ENCODE measurements at regions not wholly inside any gene's neighbourhood (a gene's known extent, or its start where the extent isn't known, plus 50 kb on each side); places are given as distances from the start of the nearest gene placed in this dataset.

DNA sequence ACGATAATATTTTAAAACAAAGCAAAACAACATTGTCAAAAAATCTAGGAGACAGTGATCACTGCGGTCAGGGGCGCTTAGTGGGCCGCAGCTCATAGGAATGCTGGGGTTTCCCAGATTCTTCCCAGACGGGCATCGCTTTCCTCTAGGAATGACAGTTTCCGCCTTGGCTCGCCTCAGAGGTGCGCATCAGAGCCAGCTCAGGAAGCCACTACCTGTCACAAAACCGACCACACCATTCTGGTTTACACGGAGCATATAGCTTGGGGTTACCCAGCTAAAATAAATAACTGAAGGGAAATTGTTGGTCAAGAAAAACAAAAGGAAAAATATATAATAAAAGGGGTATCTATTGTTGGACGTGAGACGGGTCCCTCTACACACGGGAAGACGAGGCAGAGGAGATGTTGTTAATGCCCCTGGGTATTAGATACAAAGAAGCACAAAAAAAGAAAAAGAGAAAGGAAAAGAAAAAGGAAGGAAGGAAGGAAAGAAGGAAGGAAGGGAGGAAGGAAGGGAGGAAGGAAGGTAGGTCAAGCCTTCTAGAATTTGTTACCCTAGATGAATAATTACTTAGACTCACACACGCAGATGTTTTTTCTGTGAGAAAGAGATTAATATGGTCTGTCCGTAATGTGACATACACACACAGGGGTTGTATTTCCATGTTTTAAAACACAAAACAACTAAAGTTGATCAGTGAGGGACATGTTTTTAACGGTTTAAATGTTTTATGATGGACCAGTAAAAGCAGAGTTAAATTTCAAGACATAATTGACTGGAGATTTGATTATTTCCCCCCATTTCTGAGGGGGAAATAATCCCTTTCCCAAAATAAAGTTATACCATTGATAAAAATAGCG lies 292.4 kb upstream of the NFE2L3 start:
- no peaks in the 10 kb centered on the region for H3K79me2 ChIP-seq
- no peak overlapping the region for H2AFZ ChIP-seq
- no peak overlapping the region for H3K9ac ChIP-seq
- H3K9me3 ChIP-seq (ENCODE audit: control insufficient read depth, low read length), result peaks cover 8% of the 10 kb centered on the region
- no peak overlapping the region for H3K4me3 ChIP-seq (ENCODE audit: low read depth, low read length)
- H3K27me3 ChIP-seq (ENCODE audit: control insufficient read depth, insufficient read depth, low read length), result peaks cover 40% of the 10 kb centered on the region
- no peaks in the 10 kb centered on the region for H3K36me3 ChIP-seq (ENCODE audit: control insufficient read depth, insufficient read depth, low read length)
- no peaks in the 10 kb centered on the region for H3K4me1 ChIP-seq
- no peak overlapping the region for H3K27ac ChIP-seq
- TF ChIP-seq, protein P1, sequence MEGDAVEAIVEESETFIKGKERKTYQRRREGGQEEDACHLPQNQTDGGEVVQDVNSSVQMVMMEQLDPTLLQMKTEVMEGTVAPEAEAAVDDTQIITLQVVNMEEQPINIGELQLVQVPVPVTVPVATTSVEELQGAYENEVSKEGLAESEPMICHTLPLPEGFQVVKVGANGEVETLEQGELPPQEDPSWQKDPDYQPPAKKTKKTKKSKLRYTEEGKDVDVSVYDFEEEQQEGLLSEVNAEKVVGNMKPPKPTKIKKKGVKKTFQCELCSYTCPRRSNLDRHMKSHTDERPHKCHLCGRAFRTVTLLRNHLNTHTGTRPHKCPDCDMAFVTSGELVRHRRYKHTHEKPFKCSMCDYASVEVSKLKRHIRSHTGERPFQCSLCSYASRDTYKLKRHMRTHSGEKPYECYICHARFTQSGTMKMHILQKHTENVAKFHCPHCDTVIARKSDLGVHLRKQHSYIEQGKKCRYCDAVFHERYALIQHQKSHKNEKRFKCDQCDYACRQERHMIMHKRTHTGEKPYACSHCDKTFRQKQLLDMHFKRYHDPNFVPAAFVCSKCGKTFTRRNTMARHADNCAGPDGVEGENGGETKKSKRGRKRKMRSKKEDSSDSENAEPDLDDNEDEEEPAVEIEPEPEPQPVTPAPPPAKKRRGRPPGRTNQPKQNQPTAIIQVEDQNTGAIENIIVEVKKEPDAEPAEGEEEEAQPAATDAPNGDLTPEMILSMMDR (IDR thresholded peaks at IDR 0.05), result no peak
- no peak overlapping the region for H3K4me2 ChIP-seq (ENCODE audit: low read length)

DNA sequence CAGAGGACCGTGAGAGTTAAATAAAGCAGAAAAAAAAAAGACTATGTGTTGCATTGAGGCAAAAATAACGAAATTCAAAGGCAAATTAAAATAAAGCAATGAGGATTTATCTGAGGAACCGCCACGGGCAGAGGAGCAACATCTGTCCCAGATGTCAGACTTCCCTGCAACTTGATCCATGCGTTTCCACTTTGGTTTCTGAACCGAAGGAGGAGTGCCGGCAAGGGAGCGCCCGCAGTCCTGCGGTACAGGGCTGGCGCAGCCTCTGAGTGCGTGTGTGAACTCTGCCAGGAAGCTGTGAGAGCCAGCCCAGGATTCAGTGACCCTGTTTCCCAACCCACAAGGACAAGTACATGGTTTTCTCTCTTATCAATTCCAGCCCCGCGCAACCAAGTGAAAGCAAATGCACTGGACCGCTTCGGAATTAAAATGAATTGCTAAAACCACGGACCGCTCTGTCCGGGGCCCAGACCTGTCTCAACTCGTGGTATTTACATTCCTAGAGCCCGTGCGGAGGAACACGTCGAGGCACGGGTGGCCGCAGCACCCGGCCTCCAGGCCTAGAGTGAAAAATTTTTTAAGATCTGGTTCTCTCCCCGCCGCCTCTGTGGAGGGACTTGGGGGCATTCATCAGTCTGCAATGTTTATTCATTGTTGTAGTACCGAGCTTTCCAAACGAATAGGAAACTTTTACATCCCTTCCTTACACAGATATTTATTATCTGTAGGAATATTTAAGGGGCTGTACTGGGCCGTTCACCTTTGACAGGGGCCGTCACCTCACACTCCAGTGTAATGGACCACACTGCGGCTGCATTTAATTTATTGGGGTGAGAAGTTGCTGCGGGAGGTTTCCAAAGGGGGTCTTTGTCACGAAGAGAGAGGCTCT lies 291.5 kb upstream of the NFE2L3 start:
- no peaks in the 10 kb centered on the region for H3K4me1 ChIP-seq
- no peak overlapping the region for H2AFZ ChIP-seq
- no peak overlapping the region for H3K27ac ChIP-seq
- H3K4me2 ChIP-seq (ENCODE audit: low read length), result no peak overlapping the region
- H3K27me3 ChIP-seq (ENCODE audit: control insufficient read depth, insufficient read depth, low read length), result peaks cover 43% of the 10 kb centered on the region
- TF ChIP-seq, protein P1 (IDR thresholded peaks at IDR 0.05), result no peak
- peaks cover 8% of the 10 kb centered on the region for H3K9me3 ChIP-seq (ENCODE audit: control insufficient read depth, low read length)
- H3K9ac ChIP-seq, result no peak overlapping the region
- H3K4me3 ChIP-seq (ENCODE audit: low read depth, low read length), result no peak overlapping the region
- H3K36me3 ChIP-seq (ENCODE audit: control insufficient read depth, insufficient read depth, low read length), result no peaks in the 10 kb centered on the region
- no peaks in the 10 kb centered on the region for H3K79me2 ChIP-seq

DNA sequence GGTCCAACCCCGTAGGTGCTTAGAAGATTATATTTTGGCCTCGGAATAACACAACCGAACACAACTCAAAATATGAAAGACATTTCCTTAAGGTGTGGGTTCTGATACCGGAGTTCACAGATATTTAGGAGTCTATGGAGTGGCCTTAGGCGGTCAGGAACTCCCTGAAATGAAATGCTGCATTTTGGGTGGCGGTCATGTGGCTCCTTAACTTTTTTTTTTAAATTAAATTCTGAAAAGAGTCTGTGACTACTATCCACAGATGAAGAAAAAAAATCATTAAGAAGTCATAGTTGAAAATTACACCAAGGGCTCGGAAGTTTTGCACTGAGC lies 290.9 kb upstream of the NFE2L3 start:
- Histone ChIP-seq H3K4me3 (ENCODE audit: low read depth, low read length) (no peak overlapping the region), H3K4me1 (no peaks in the 10 kb centered on the region), H3K79me2 (no peaks in the 10 kb centered on the region), H3K9me3 (ENCODE audit: control insufficient read depth, low read length) (peaks cover 8% of the 10 kb centered on the region), H3K9ac (no peak overlapping the region), H3K4me2 (ENCODE audit: low read length) (no peak overlapping the region), H3K27me3 (ENCODE audit: control insufficient read depth, insufficient read depth, low read length) (peaks cover 40% of the 10 kb centered on the region), H2AFZ (no peak overlapping the region), H3K27ac (no peak overlapping the region), H3K36me3 (ENCODE audit: control insufficient read depth, insufficient read depth, low read length) (no peaks in the 10 kb centered on the region)
- TF ChIP-seq, protein P1 (IDR thresholded peaks at IDR 0.05), result no peak

DNA sequence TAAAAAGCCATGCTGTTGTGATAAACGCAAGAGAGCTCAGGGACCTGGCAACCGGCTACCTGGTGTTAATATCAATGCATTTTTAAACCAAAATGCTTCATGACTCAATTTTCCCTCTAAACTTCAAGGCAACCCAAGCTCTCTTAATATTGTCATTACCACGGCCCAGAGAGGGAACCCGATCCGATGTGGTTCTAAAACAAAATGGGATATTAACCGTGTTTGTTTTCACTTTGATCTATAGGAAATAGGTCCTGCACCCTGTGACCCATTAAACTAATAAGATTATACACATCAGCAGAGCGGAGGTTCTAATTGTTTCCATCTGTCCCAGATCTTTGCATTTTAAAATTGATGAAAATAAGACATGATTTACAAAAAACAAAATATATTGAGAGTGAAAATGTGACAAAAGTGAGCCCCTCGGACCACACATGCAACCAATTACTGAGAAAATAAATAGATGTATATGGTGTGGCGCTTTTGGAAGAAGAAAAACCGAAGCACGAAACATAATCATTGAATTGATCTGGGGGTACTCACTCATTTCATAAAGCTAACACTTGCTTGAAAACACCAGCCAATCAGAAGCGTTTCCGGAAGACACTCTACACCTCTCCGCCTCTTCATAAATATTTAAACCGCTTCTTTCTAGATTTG lies 290.3 kb upstream of the NFE2L3 start:
- Histone ChIP-seq H2AFZ (no peak overlapping the region), H3K9ac (no peak overlapping the region), H3K36me3 (ENCODE audit: control insufficient read depth, insufficient read depth, low read length) (no peaks in the 10 kb centered on the region), H3K27me3 (ENCODE audit: control insufficient read depth, insufficient read depth, low read length) (peaks cover 35% of the 10 kb centered on the region), H3K9me3 (ENCODE audit: control insufficient read depth, low read length) (peaks cover 8% of the 10 kb centered on the region), H3K4me1 (no peaks in the 10 kb centered on the region), H3K27ac (no peak overlapping the region), H3K79me2 (no peaks in the 10 kb centered on the region), H3K4me3 (ENCODE audit: low read depth, low read length) (no peak overlapping the region), H3K4me2 (ENCODE audit: low read length) (no peak overlapping the region)
- TF ChIP-seq, protein P1 (IDR thresholded peaks at IDR 0.05), result no peak
